Keratinocyte (primary cell): ENCODE measurements at regions not wholly inside any gene's neighbourhood (a gene's known extent, or its start where the extent isn't known, plus 50 kb on each side); places are given as distances from the start of the nearest gene placed in this dataset.

Experiments used
- DNase-seq: peaks from one replicate; pipeline ENCODE4 v3.0.0-alpha.2; 2011; ENCODE audit warnings: low read depth, missing footprints, low spot score
- FAIRE-seq: peaks from 2 replicates; lab custom pipeline; 2011; peaks lifted over from hg19 to GRCh38; lab: Jason Lieb, UNC
- H2AFZ ChIP-seq: 2 replicates; pipeline ENCODE4 v1.6.0; 2012; ENCODE audit warnings: low read length, control low read depth, inconsistent platforms; ENCODE audit not compliant: control insufficient read depth
- H3K27ac ChIP-seq: 2 replicates; pipeline ENCODE4 v1.5.1; 2011; ENCODE audit warnings: low read length; ENCODE audit not compliant: control insufficient read depth, insufficient read depth
- H3K27me3 ChIP-seq: 3 replicates; pipeline ENCODE4 v1.6.0; 2011; ENCODE audit warnings: low read length; ENCODE audit not compliant: control insufficient read depth, insufficient read depth; ENCODE audit errors: extremely low read depth
- H3K36me3 ChIP-seq, 2 experiments: 2 replicates in 1 of 2; 3 replicates in 1 of 2; pipeline ENCODE4 v1.5.1; 2011; ENCODE audit warnings: low read length in 2 of 2, mild to moderate bottlenecking in 1 of 2; ENCODE audit not compliant: control insufficient read depth in 2 of 2, insufficient read depth in 2 of 2; ENCODE audit errors: extremely low read depth in 1 of 2
- H3K4me1 ChIP-seq: 3 replicates; pipeline ENCODE4 v1.5.1; 2011; ENCODE audit warnings: low read length; ENCODE audit not compliant: control insufficient read depth, insufficient read depth; ENCODE audit errors: extremely low read depth
- H3K4me2 ChIP-seq: 3 replicates; pipeline ENCODE4 v1.6.0; 2011; ENCODE audit warnings: low read depth, low read length; ENCODE audit not compliant: control insufficient read depth, insufficient read depth; ENCODE audit errors: extremely low read depth
- H3K4me3 ChIP-seq, 3 experiments: fragments of 200-600 bp in 1 of 3; sonication (generic) in 1 of 3; 2 replicates in 2 of 3; 3 replicates in 1 of 3; pipeline ENCODE4 v1.5.1; 2011 to 2016; ENCODE audit warnings: low read length in 3 of 3, mild to moderate bottlenecking in 3 of 3, control low read depth in 2 of 3, inconsistent platforms in 1 of 3, low read depth in 1 of 3, mixed read lengths in 1 of 3, mixed run types in 1 of 3, moderate library complexity in 1 of 3; ENCODE audit not compliant: control insufficient read depth in 2 of 3, insufficient read depth in 2 of 3; ENCODE audit errors: extremely low read depth in 1 of 3
- H3K79me2 ChIP-seq: 2 replicates; pipeline ENCODE4 v1.6.0; 2012; ENCODE audit warnings: low read length; ENCODE audit not compliant: control insufficient read depth, insufficient read depth
- H3K9ac ChIP-seq: 3 replicates; pipeline ENCODE4 v1.6.0; 2011; ENCODE audit warnings: low read length; ENCODE audit not compliant: control insufficient read depth, insufficient read depth; ENCODE audit errors: extremely low read depth
- H3K9me1 ChIP-seq: 3 replicates; pipeline ENCODE4 v1.6.0; 2011; ENCODE audit warnings: low read length; ENCODE audit not compliant: control insufficient read depth, insufficient read depth; ENCODE audit errors: extremely low read depth
- H3K9me3 ChIP-seq: 2 replicates; pipeline ENCODE4 v1.5.1; 2012; ENCODE audit warnings: low read depth, low read length; ENCODE audit not compliant: control insufficient read depth
- H4K20me1 ChIP-seq: 3 replicates; pipeline ENCODE4 v1.6.0; 2011; ENCODE audit warnings: low read length; ENCODE audit not compliant: control insufficient read depth, insufficient read depth; ENCODE audit errors: extremely low read depth
- EZH2 ChIP-seq: IDR thresholded peaks from one replicate; pipeline ENCODE4 v1.6.1; 2012; ENCODE audit warnings: inconsistent platforms, mild to moderate bottlenecking, low read length, moderate library complexity
- dilution Hi-C: fragments of 300-500 bp; cut with MboI; formaldehyde crosslinking; loops from one replicate; pipeline ENCODE4 v1.7.0; 2020; ENCODE audit warnings: low sequenced_read_pairs; ENCODE audit not compliant: extremely low pct_ligation_motif_present
- TF ChIP-seq, protein P1 (sequence below), 3 experiments: IDR thresholded peaks in 1 of 3; conservative IDR thresholded peaks in 1 of 3; optimal IDR thresholded peaks in 1 of 3; 2 replicates in 2 of 3; 3 replicates in 1 of 3; pipeline versions ENCODE3 to v1.5.1; 2011; ENCODE audit warnings: low read length in 3 of 3, mild to moderate bottlenecking in 3 of 3, moderate library complexity in 2 of 3, control low read depth in 1 of 3, inconsistent platforms in 1 of 3; ENCODE audit not compliant: insufficient read depth in 2 of 3; ENCODE audit errors: extremely low read depth in 1 of 3

DNA sequence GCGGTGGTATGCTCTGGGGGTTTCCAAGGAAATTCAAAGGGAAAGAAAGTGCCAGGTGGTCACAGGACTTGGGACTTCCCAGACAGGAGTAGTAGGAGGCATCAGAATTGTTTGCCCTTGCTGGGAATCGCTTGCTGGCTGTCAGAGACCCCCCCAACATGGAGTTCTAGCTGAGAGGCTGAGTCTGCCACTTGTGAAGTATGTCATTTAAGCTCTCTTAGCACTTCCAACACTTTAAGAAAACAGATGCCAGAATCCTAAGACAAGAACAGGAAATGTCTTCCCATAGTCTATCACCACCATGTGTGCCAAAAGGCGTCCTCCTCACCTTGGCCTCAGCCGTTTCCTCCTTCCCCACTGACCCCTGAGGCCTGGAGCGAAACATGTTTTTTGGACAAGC is 193.8 kb upstream of the IRX3 start:
- no peak for TF ChIP-seq EZH2
- dilution Hi-C loops: no loop called here

DNA sequence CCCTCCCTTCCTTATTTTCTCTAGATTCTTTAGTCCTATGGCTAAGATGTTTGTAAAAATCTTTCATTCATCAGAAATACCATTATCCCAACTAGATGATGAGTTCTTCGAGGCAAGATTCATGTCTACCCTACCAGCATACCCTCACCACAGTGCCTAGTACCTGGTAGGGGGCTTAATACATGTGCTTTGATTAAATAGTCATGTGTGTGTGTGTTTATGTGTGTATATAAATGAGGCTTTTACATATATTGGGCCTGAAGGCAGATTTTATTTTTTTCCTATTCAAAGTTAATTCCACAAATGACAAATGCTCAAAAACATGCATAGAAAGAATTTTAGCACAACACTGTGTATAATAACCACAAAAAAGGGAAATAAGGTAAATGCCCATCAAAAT is 193.0 kb upstream of the IRX3 start:
- FAIRE-seq: no peak
- no peaks in the 10 kb centered on the region for H3K9me3 ChIP-seq
- no peak overlapping the region for H2AFZ ChIP-seq
- dilution Hi-C loops: no loop called here
- H3K9ac ChIP-seq: no peak overlapping the region
- H3K4me3 ChIP-seq: no peak overlapping the region
- TF ChIP-seq EZH2: no peak
- TF ChIP-seq, protein P1, sequence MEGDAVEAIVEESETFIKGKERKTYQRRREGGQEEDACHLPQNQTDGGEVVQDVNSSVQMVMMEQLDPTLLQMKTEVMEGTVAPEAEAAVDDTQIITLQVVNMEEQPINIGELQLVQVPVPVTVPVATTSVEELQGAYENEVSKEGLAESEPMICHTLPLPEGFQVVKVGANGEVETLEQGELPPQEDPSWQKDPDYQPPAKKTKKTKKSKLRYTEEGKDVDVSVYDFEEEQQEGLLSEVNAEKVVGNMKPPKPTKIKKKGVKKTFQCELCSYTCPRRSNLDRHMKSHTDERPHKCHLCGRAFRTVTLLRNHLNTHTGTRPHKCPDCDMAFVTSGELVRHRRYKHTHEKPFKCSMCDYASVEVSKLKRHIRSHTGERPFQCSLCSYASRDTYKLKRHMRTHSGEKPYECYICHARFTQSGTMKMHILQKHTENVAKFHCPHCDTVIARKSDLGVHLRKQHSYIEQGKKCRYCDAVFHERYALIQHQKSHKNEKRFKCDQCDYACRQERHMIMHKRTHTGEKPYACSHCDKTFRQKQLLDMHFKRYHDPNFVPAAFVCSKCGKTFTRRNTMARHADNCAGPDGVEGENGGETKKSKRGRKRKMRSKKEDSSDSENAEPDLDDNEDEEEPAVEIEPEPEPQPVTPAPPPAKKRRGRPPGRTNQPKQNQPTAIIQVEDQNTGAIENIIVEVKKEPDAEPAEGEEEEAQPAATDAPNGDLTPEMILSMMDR (optimal IDR thresholded peaks at IDR 0.05 in 1 of 3, IDR thresholded peaks at IDR 0.05 in 1 of 3, conservative IDR thresholded peaks at IDR 0.05 in 1 of 3; ENCODE audit: extremely low read depth in 1 of 3, insufficient read depth in 2 of 3, low read length in 3 of 3): no peak
- no peaks in the 10 kb centered on the region for H3K4me1 ChIP-seq
- no peaks in the 10 kb centered on the region for H3K27me3 ChIP-seq
- no peaks in the 10 kb centered on the region for H4K20me1 ChIP-seq
- no peak overlapping the region for H3K4me2 ChIP-seq
- no peaks in the 10 kb centered on the region for H3K36me3 ChIP-seq
- no peak for DNase-seq
- H3K27ac ChIP-seq: no peak overlapping the region
- H3K9me1 ChIP-seq: no peaks in the 10 kb centered on the region
- H3K79me2 ChIP-seq: no peaks in the 10 kb centered on the region

More for the DNA sequence above, 193.8 kb upstream of the IRX3 start:
- H3K4me2 ChIP-seq: no peak overlapping the region
- no peaks in the 10 kb centered on the region for H3K27me3 ChIP-seq
- H3K9me3 ChIP-seq: no peaks in the 10 kb centered on the region
- H3K4me1 ChIP-seq: no peaks in the 10 kb centered on the region
- H4K20me1 ChIP-seq: no peaks in the 10 kb centered on the region
- H3K79me2 ChIP-seq: no peaks in the 10 kb centered on the region
- no peak overlapping the region for H3K4me3 ChIP-seq
- DNase-seq: no peak
- no peaks in the 10 kb centered on the region for H3K9me1 ChIP-seq
- H2AFZ ChIP-seq: no peak overlapping the region
- FAIRE-seq: no peak
- no peaks in the 10 kb centered on the region for H3K36me3 ChIP-seq
- H3K27ac ChIP-seq: no peak overlapping the region
- no peak overlapping the region for H3K9ac ChIP-seq

DNA sequence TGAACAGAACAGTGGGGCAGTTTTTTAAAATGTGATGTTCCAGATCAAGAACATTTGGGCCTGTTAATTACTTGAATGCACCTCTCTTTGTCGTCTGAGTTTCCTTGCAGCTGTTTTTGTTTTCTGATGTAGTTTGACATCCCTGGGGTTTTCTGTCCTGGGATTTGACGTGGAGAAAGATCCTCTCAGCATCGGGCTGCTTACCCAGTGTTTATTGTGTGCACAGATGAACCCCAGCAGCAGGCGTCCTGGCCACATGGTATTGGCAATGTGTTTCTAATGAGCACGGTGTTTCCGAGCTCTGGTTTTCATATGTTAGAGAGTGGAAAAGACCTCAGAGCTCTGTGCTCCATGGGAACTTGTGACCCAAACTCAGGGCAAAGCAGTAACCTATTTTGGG is 191.1 kb upstream of the IRX3 start:
- Histone ChIP-seq H3K27me3 (no peaks in the 10 kb centered on the region), H3K79me2 (no peaks in the 10 kb centered on the region), H3K4me2 (no peak overlapping the region), H3K9me1 (no peaks in the 10 kb centered on the region), H3K27ac (no peak overlapping the region), H2AFZ (no peak overlapping the region), H3K9me3 (no peaks in the 10 kb centered on the region), H3K4me1 (no peaks in the 10 kb centered on the region), H3K9ac (no peak overlapping the region), H3K4me3 (no peak overlapping the region), H3K36me3 (no peaks in the 10 kb centered on the region), H4K20me1 (no peaks in the 10 kb centered on the region)
- dilution Hi-C loops: no loop called here
- FAIRE-seq (no peak), DNase-seq (no peak)
- TF ChIP-seq, protein P1 (optimal IDR thresholded peaks at IDR 0.05 in 1 of 3, IDR thresholded peaks at IDR 0.05 in 1 of 3, conservative IDR thresholded peaks at IDR 0.05 in 1 of 3; ENCODE audit: extremely low read depth in 1 of 3, insufficient read depth in 2 of 3, low read length in 3 of 3): no peak
- TF ChIP-seq EZH2: no peak
